Activated T-cell treated with anti-CD3 and anti-CD28 coated beads for 48 hours (primary cell): ENCODE measurements at regions not wholly inside any gene's neighbourhood (a gene's known extent, or its start where the extent isn't known, plus 50 kb on each side); places are given as distances from the start of the nearest gene placed in this dataset.

Experiments used
- DNase-seq: peaks from one replicate; pipeline ENCODE4 v3.0.0-alpha.2; 2020; ENCODE audit warnings: low read depth

GRCh38 chr5:6169660-6170059, 208.7 kb downstream of the MED10 start:
- no peak for DNase-seq

GRCh38 chr5:6166698-6167394, 211.5 kb downstream of the MED10 start:
- DNase-seq, result no peak

- no peak for DNase-seq
These were observed 214.4 kb downstream of the MED10 start for GRCh38 chr5:6163913-6164312.

GRCh38 chr5:6162175-6162574, 216.2 kb downstream of the MED10 start:
- no peak for DNase-seq

GRCh38 chr5:6161257-6161656, 217.1 kb downstream of the MED10 start:
- no peak for DNase-seq

GRCh38 chr5:6159832-6160430, 218.4 kb downstream of the MED10 start:
- no peak for DNase-seq

- no peak for DNase-seq
These were observed 219.1 kb downstream of the MED10 start for GRCh38 chr5:6158974-6159831.

- DNase-seq, result no peak
These were observed 224.1 kb downstream of the MED10 start for GRCh38 chr5:6154216-6154615.

- DNase-seq, result no peak
These were observed 232.1 kb downstream of the MED10 start for GRCh38 chr5:6146271-6146670.

- no peak for DNase-seq
These were observed 232.6 kb downstream of the MED10 start for GRCh38 chr5:6145616-6146237.

GRCh38 chr5:6143523-6143922, 234.8 kb downstream of the MED10 start:
- no peak for DNase-seq

GRCh38 chr5:6142353-6142752, 236.0 kb downstream of the MED10 start:
- no peak for DNase-seq

- DNase-seq, result no peak
These were observed 238.1 kb downstream of the MED10 start for GRCh38 chr5:6140219-6140618.

GRCh38 chr5:6135977-6136376, 242.4 kb downstream of the MED10 start:
- DNase-seq, result no peak

- no peak for DNase-seq
These were observed 244.1 kb downstream of the MED10 start for GRCh38 chr5:6134281-6134680.

GRCh38 chr5:6125781-6126180, 252.6 kb downstream of the MED10 start:
- no peak for DNase-seq

- no peak for DNase-seq
These were observed 259.7 kb downstream of the MED10 start for GRCh38 chr5:6118691-6119090.

GRCh38 chr5:6117212-6117611, 261.1 kb downstream of the MED10 start:
- DNase-seq, result no peak

- DNase-seq, result no peak
These were observed 262.5 kb downstream of the MED10 start for GRCh38 chr5:6115852-6116251.

- DNase-seq, result no peak
These were observed 265.8 kb downstream of the MED10 start for GRCh38 chr5:6112538-6112937.

- no peak for DNase-seq
These were observed 266.2 kb downstream of the MED10 start for GRCh38 chr5:6112125-6112524.

- DNase-seq, result no peak
These were observed 267.2 kb downstream of the MED10 start for GRCh38 chr5:6111131-6111530.
